ENCODE measurements at regions not wholly inside any gene's neighbourhood (a gene's known extent, or its start where the extent isn't known, plus 50 kb on each side); places are given as distances from the start of the nearest gene placed in this dataset.

- Histone ChIP-seq H3K79me2 (ENCODE audit: control insufficient read depth, insufficient read depth, low read length, unreplicated experiment) (no peaks in the 10 kb centered on the region), H3K27me3 (ENCODE audit: insufficient read depth, low read length) (peaks cover 26% of the 10 kb centered on the region), H3K4me3 (ENCODE audit: low read depth, low read length) (no peak overlapping the region), H3K4me1 (ENCODE audit: control insufficient read depth, insufficient read depth, low read length, unreplicated experiment) (no peaks in the 10 kb centered on the region), H3K36me3 (ENCODE audit: insufficient read depth, low read length) (no peaks in the 10 kb centered on the region), H2AFZ (ENCODE audit: low read length, unreplicated experiment) (no peak overlapping the region), H3K27ac (ENCODE audit: low read depth, low read length) (no peak overlapping the region)
Observed at GRCh38 chr17:34776456-34777443, 184.5 kb downstream of the CCT6B start.

DNA sequence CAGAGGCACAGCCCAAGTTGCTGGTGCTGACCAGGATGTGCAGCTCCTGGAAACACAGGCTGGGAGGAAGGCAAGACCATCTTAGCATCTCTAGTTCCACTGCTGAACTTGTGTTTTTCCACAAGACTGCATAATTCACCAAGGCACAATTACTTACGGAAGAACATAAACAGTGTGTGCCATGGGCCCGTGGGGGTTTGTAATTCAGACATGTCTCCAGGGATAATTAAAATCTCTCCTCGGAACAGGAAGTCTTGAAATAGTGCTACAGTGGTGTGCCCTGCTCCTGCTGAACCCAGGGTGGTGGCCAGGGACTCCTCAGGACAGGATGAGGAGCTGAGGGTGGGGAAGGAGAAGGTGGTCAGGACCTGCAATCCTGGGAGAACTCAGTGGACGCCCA lies 188.2 kb downstream of the CCT6B start:
- Histone ChIP-seq H3K36me3 (ENCODE audit: insufficient read depth, low read length) (no peaks in the 10 kb centered on the region), H3K4me1 (ENCODE audit: control insufficient read depth, insufficient read depth, low read length, unreplicated experiment) (no peaks in the 10 kb centered on the region), H3K4me3 (ENCODE audit: low read depth, low read length) (no peak overlapping the region), H3K27me3 (ENCODE audit: insufficient read depth, low read length) (peaks cover 32% of the 10 kb centered on the region), H3K79me2 (ENCODE audit: control insufficient read depth, insufficient read depth, low read length, unreplicated experiment) (no peaks in the 10 kb centered on the region), H2AFZ (ENCODE audit: low read length, unreplicated experiment) (no peak overlapping the region), H3K27ac (ENCODE audit: low read depth, low read length) (no peak overlapping the region)

DNA sequence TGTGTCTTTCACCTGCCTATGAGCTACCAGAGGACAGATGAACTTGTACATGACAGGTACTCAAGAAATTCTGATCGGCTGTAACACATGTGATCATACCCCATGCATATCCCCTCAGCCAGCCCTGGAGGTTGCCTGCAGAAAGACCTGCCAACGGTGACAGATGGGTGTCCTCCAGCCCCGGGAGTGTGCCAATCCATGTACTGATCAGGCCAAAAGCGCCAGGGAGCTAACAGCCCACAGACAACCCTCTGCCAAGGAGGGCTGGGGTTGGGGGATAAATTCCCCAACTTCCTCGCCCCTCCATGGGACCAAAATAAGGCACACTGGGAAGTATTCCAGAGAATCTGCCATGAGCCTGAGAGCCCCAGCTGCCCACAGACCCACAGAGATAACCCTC lies 189.4 kb downstream of the CCT6B start:
- peaks cover 28% of the 10 kb centered on the region for H3K27me3 ChIP-seq (ENCODE audit: insufficient read depth, low read length)
- H3K36me3 ChIP-seq (ENCODE audit: insufficient read depth, low read length): no peaks in the 10 kb centered on the region
- H3K27ac ChIP-seq (ENCODE audit: low read depth, low read length): no peak overlapping the region
- no peak overlapping the region for H2AFZ ChIP-seq (ENCODE audit: low read length, unreplicated experiment)
- H3K4me3 ChIP-seq (ENCODE audit: low read depth, low read length): no peak overlapping the region
- no peaks in the 10 kb centered on the region for H3K79me2 ChIP-seq (ENCODE audit: control insufficient read depth, insufficient read depth, low read length, unreplicated experiment)
- no peaks in the 10 kb centered on the region for H3K4me1 ChIP-seq (ENCODE audit: control insufficient read depth, insufficient read depth, low read length, unreplicated experiment)

GRCh38 chr17:34770586-34770985 lies 190.7 kb downstream of the CCT6B start:
- Histone ChIP-seq H2AFZ (ENCODE audit: low read length, unreplicated experiment) (no peak overlapping the region), H3K79me2 (ENCODE audit: control insufficient read depth, insufficient read depth, low read length, unreplicated experiment) (no peaks in the 10 kb centered on the region), H3K4me3 (ENCODE audit: low read depth, low read length) (no peak overlapping the region), H3K4me1 (ENCODE audit: control insufficient read depth, insufficient read depth, low read length, unreplicated experiment) (no peaks in the 10 kb centered on the region), H3K27me3 (ENCODE audit: insufficient read depth, low read length) (peaks cover 20% of the 10 kb centered on the region), H3K36me3 (ENCODE audit: insufficient read depth, low read length) (no peaks in the 10 kb centered on the region), H3K27ac (ENCODE audit: low read depth, low read length) (no peak overlapping the region)

- Histone ChIP-seq H3K36me3 (ENCODE audit: insufficient read depth, low read length) (no peaks in the 10 kb centered on the region), H2AFZ (ENCODE audit: low read length, unreplicated experiment) (no peak overlapping the region), H3K27ac (ENCODE audit: low read depth, low read length) (no peak overlapping the region), H3K4me1 (ENCODE audit: control insufficient read depth, insufficient read depth, low read length, unreplicated experiment) (no peaks in the 10 kb centered on the region), H3K27me3 (ENCODE audit: insufficient read depth, low read length) (peaks cover 20% of the 10 kb centered on the region), H3K4me3 (ENCODE audit: low read depth, low read length) (no peak overlapping the region), H3K79me2 (ENCODE audit: control insufficient read depth, insufficient read depth, low read length, unreplicated experiment) (no peaks in the 10 kb centered on the region)
Observed at GRCh38 chr17:34769899-34770298, 190.5 kb downstream of the TMEM132E start.

DNA sequence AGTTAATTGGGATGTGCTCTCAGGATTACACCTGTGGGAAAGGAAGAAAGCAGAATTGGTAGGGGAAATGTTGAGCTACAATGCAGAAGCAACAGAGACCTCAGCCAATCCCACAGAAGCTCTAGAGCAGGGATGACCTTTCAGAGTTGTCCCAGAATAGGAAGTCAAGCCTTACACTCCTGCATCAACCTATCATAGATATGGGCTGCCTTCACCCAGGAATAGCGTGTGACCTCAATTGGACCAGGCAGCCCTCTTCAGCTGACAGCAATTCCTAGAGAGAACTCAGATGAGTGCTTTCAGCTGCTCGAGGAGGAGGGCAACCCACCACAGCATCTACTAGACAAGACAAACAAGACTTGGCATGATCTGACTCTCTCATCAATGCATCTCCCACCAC lies 189.7 kb downstream of the TMEM132E start:
- Histone ChIP-seq H3K27ac (ENCODE audit: low read depth, low read length) (no peak overlapping the region), H3K27me3 (ENCODE audit: insufficient read depth, low read length) (peaks cover 20% of the 10 kb centered on the region), H2AFZ (ENCODE audit: low read length, unreplicated experiment) (no peak overlapping the region), H3K79me2 (ENCODE audit: control insufficient read depth, insufficient read depth, low read length, unreplicated experiment) (no peaks in the 10 kb centered on the region), H3K4me3 (ENCODE audit: low read depth, low read length) (no peak overlapping the region), H3K4me1 (ENCODE audit: control insufficient read depth, insufficient read depth, low read length, unreplicated experiment) (no peaks in the 10 kb centered on the region), H3K36me3 (ENCODE audit: insufficient read depth, low read length) (no peaks in the 10 kb centered on the region)

GRCh38 chr17:34765291-34765690 lies 185.9 kb downstream of the TMEM132E start:
- Histone ChIP-seq H3K27ac (ENCODE audit: low read depth, low read length) (no peak overlapping the region), H3K4me3 (ENCODE audit: low read depth, low read length) (no peak overlapping the region), H3K4me1 (ENCODE audit: control insufficient read depth, insufficient read depth, low read length, unreplicated experiment) (no peaks in the 10 kb centered on the region), H2AFZ (ENCODE audit: low read length, unreplicated experiment) (no peak overlapping the region), H3K79me2 (ENCODE audit: control insufficient read depth, insufficient read depth, low read length, unreplicated experiment) (no peaks in the 10 kb centered on the region), H3K36me3 (ENCODE audit: insufficient read depth, low read length) (no peaks in the 10 kb centered on the region), H3K27me3 (ENCODE audit: insufficient read depth, low read length) (no peaks in the 10 kb centered on the region; the same call in 1 of the 2 replicates)

GRCh38 chr17:34764716-34765115 lies 185.3 kb downstream of the TMEM132E start:
- Histone ChIP-seq H3K79me2 (ENCODE audit: control insufficient read depth, insufficient read depth, low read length, unreplicated experiment) (no peaks in the 10 kb centered on the region), H3K4me3 (ENCODE audit: low read depth, low read length) (no peak overlapping the region), H3K36me3 (ENCODE audit: insufficient read depth, low read length) (no peaks in the 10 kb centered on the region), H3K27me3 (ENCODE audit: insufficient read depth, low read length) (no peaks in the 10 kb centered on the region; the same call in 1 of the 2 replicates), H2AFZ (ENCODE audit: low read length, unreplicated experiment) (no peak overlapping the region), H3K4me1 (ENCODE audit: control insufficient read depth, insufficient read depth, low read length, unreplicated experiment) (no peaks in the 10 kb centered on the region), H3K27ac (ENCODE audit: low read depth, low read length) (no peak overlapping the region)

DNA sequence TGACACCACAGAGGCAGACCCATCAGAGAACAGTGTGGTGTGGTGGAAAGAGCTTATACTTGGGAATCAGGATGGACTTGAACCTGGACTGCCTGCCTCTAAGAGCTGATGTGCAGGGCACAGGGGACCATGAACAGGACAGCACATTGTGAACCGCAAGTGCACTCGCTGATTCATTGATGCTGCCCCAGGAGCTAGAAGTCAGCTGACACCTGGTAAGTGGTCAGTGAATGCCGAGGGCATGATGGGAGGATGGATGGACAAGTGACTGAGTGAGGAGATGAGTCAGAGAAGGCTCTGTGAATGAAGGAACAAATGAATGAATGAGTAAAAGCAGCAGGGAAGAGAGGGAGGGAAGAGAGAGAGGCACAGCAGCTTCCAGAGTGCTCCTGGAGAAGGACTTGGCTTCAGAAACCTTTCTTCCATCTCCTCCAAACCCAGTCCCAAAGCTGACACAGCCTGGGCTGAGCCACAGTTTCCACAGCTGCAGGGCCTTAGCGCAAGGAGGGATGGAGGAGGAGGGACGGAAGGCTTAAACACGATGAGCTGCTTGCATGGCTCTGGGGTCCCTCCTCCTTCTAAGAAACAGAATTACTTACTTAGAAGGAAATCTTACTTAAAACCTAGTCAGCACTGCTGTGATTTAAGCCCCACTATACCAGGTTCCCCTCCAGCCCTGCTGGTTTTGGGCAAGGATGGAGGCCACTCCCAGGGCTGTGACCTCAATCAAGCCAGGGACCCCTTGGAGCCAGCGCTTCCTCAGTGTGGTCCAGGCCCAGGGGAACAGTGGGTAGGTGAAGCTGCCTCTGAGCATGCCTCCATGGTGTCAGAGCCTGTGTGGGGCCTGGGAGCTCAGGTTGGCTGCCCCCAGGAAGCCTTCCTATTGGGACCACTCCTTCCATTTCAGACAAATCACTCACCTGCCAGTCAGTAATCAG lies 184.6 kb downstream of the TMEM132E start:
- Histone ChIP-seq H3K79me2 (ENCODE audit: control insufficient read depth, insufficient read depth, low read length, unreplicated experiment) (no peaks in the 10 kb centered on the region), H3K4me3 (ENCODE audit: low read depth, low read length) (no peak overlapping the region), H3K27me3 (ENCODE audit: insufficient read depth, low read length) (no peaks in the 10 kb centered on the region; the same call in 1 of the 2 replicates), H3K4me1 (ENCODE audit: control insufficient read depth, insufficient read depth, low read length, unreplicated experiment) (no peaks in the 10 kb centered on the region), H3K36me3 (ENCODE audit: insufficient read depth, low read length) (no peaks in the 10 kb centered on the region), H3K27ac (ENCODE audit: low read depth, low read length) (no peak overlapping the region), H2AFZ (ENCODE audit: low read length, unreplicated experiment) (no peak overlapping the region)

DNA sequence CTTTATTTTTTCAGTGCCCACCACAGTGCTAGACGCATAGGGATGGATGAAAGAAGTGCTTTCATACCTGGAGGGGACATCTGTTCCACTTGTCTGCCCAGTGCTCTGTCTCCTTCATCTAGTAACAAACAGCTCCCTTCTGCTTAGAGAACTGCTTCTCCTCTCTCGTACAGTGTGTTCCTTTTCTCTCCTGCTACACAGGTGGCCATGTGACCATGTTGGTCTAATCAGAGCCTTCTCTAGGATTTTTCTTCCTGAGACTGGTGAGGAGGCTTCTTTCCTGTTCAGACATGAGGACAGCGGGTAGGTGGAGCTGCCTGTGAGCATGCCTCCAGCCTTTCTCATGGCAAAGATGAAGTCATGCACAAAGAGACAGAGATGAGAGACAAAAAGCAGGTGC lies 182.7 kb downstream of the TMEM132E start:
- Histone ChIP-seq H3K27ac (ENCODE audit: low read depth, low read length) (no peak overlapping the region), H2AFZ (ENCODE audit: low read length, unreplicated experiment) (no peak overlapping the region), H3K36me3 (ENCODE audit: insufficient read depth, low read length) (no peaks in the 10 kb centered on the region), H3K4me3 (ENCODE audit: low read depth, low read length) (no peak overlapping the region), H3K27me3 (ENCODE audit: insufficient read depth, low read length) (no peaks in the 10 kb centered on the region; the same call in 1 of the 2 replicates), H3K4me1 (ENCODE audit: control insufficient read depth, insufficient read depth, low read length, unreplicated experiment) (no peaks in the 10 kb centered on the region), H3K79me2 (ENCODE audit: control insufficient read depth, insufficient read depth, low read length, unreplicated experiment) (no peaks in the 10 kb centered on the region)

Measured in ACC112 (cell line).